H9 (cell line): ENCODE measurements at regions not wholly inside any gene's neighbourhood (a gene's known extent, or its start where the extent isn't known, plus 50 kb on each side); places are given as distances from the start of the nearest gene placed in this dataset.
A peak's percentile ranks its signal among the peaks of the same experiment; 100 is the strongest.

ENCODE experiments used
- DNase-seq: peaks from one replicate; pipeline ENCODE4 v3.0.0-alpha.2; 2017
- H2AFZ ChIP-seq: one replicate; pipeline ENCODE4 v1.6.1; 2013; ENCODE audit warnings: mild to moderate bottlenecking, low read length, control low read depth, moderate library complexity
- H2AK5ac ChIP-seq: 2 replicates; pipeline ENCODE4 v1.6.1; 2013; ENCODE audit warnings: low read length, control low read depth, mixed read lengths; ENCODE audit not compliant: insufficient read length
- H2BK120ac ChIP-seq: one replicate; pipeline ENCODE4 v1.6.1; 2013; ENCODE audit warnings: low read depth, mild to moderate bottlenecking, low read length, control low read depth, inconsistent platforms; ENCODE audit not compliant: poor library complexity, severe bottlenecking
- H2BK12ac ChIP-seq: 2 replicates; pipeline ENCODE4 v1.6.1; 2013; ENCODE audit warnings: low read length, control low read depth, mixed read lengths, low read depth; ENCODE audit not compliant: insufficient read length
- H2BK15ac ChIP-seq: 2 replicates; pipeline ENCODE4 v1.6.1; 2013; ENCODE audit warnings: low read depth, low read length, control low read depth
- H2BK20ac ChIP-seq: one replicate; pipeline ENCODE4 v1.6.1; 2013; ENCODE audit warnings: low read depth, mild to moderate bottlenecking, low read length, control low read depth, inconsistent platforms; ENCODE audit not compliant: poor library complexity, severe bottlenecking
- H2BK5ac ChIP-seq: 2 replicates; pipeline ENCODE4 v1.6.1; 2013; ENCODE audit warnings: low read length, control low read depth, mixed read lengths; ENCODE audit not compliant: insufficient read length
- H3K14ac ChIP-seq: 2 replicates; pipeline ENCODE4 v1.6.1; 2013; ENCODE audit warnings: low read length, control low read depth; ENCODE audit not compliant: insufficient read depth
- H3K18ac ChIP-seq: 2 replicates; pipeline ENCODE4 v1.6.1; 2013; ENCODE audit warnings: low read depth, mild to moderate bottlenecking, mixed read lengths, low read length, control low read depth; ENCODE audit not compliant: insufficient read length
- H3K23ac ChIP-seq: 2 replicates; pipeline ENCODE4 v1.6.1; 2013; ENCODE audit warnings: low read length, control low read depth, mixed read lengths, low read depth; ENCODE audit not compliant: insufficient read length
- H3K23me2 ChIP-seq: 2 replicates; pipeline ENCODE4 v1.6.1; 2013; ENCODE audit warnings: low read depth, mild to moderate bottlenecking, mixed read lengths, low read length, control low read depth; ENCODE audit not compliant: insufficient read length, poor library complexity, severe bottlenecking
- H3K27ac ChIP-seq: 2 replicates; pipeline ENCODE4 v1.5.1; 2013; ENCODE audit warnings: low read length, control low read depth, mixed read lengths, low read depth; ENCODE audit not compliant: insufficient read length
- H3K27me3 ChIP-seq: 2 replicates; pipeline ENCODE4 v1.6.1; 2013; ENCODE audit warnings: low read length, control low read depth, inconsistent platforms; ENCODE audit not compliant: insufficient read depth
- H3K4ac ChIP-seq: 2 replicates; pipeline ENCODE4 v1.6.1; 2013; ENCODE audit warnings: low read depth, mild to moderate bottlenecking, control low read depth, inconsistent platforms, low read length, moderate library complexity
- H3K4me1 ChIP-seq: 2 replicates; pipeline ENCODE4 v1.6.1; 2013; ENCODE audit warnings: low read length, control low read depth, inconsistent platforms; ENCODE audit not compliant: insufficient read depth
- H3K4me2 ChIP-seq: 2 replicates; pipeline ENCODE4 v1.6.1; 2013; ENCODE audit warnings: low read length, control low read depth, mixed read lengths; ENCODE audit not compliant: insufficient read length, insufficient read depth
- H3K56ac ChIP-seq: 2 replicates; pipeline ENCODE4 v1.6.1; 2013; ENCODE audit warnings: low read depth, mild to moderate bottlenecking, mixed read lengths, low read length, control low read depth; ENCODE audit not compliant: insufficient read length
- H3K79me1 ChIP-seq: 2 replicates; pipeline ENCODE4 v1.6.1; 2013; ENCODE audit warnings: low read depth, mild to moderate bottlenecking, moderate library complexity, low read length, control low read depth, inconsistent platforms; ENCODE audit not compliant: insufficient read depth, poor library complexity, severe bottlenecking
- H3K79me2 ChIP-seq: 2 replicates; pipeline ENCODE4 v1.6.1; 2013; ENCODE audit warnings: low read length, control low read depth, inconsistent platforms; ENCODE audit not compliant: insufficient read depth
- H3K9ac ChIP-seq: 2 replicates; pipeline ENCODE4 v1.6.1; 2013; ENCODE audit warnings: low read length, control low read depth, mixed read lengths; ENCODE audit not compliant: insufficient read length; ENCODE audit errors: extremely low read depth
- H3K9me3 ChIP-seq: one replicate; pipeline ENCODE4 v1.6.1; 2013; ENCODE audit warnings: low read depth, low read length, inconsistent platforms; ENCODE audit not compliant: control insufficient read depth
- H3T11ph ChIP-seq: one replicate; pipeline ENCODE4 v1.6.1; 2013; ENCODE audit warnings: mild to moderate bottlenecking, low read length, control low read depth, inconsistent platforms
- H4K20me1 ChIP-seq: one replicate; pipeline ENCODE4 v1.6.1; 2013; ENCODE audit not compliant: control insufficient read depth, insufficient read length, insufficient read depth
- H4K5ac ChIP-seq: 2 replicates; pipeline ENCODE4 v1.6.1; 2013; ENCODE audit warnings: low read depth, mild to moderate bottlenecking, mixed read lengths, low read length, control low read depth; ENCODE audit not compliant: insufficient read length
- H4K8ac ChIP-seq: replicated peaks from 2 replicates; pipeline ENCODE4 v1.6.1; 2013; ENCODE audit warnings: low read length, control low read depth, mixed read lengths, low read depth; ENCODE audit not compliant: insufficient read length
- H4K91ac ChIP-seq: 2 replicates; pipeline ENCODE4 v1.6.1; 2013; ENCODE audit warnings: low read depth, mild to moderate bottlenecking, moderate library complexity, mixed read lengths, low read length, control low read depth; ENCODE audit not compliant: insufficient read length
- H3K27ac Mint-ChIP-seq, 3 experiments: 2 replicates in 2 of 3; 3 replicates in 1 of 3; pipeline ENCODE4 v1.8.0; 2020 to 2021; ENCODE audit warnings: mixed read lengths in 3 of 3, mild to moderate bottlenecking in 1 of 3, moderate library complexity in 1 of 3
- H3K27me3 Mint-ChIP-seq: 2 replicates; pipeline ENCODE4 v1.8.0; 2021; ENCODE audit warnings: low read depth, mild to moderate bottlenecking, moderate library complexity, mixed read lengths
- H3K36me3 Mint-ChIP-seq, 3 experiments: 2 replicates in 2 of 3; 3 replicates in 1 of 3; pipeline ENCODE4 v1.8.0; 2020 to 2021; ENCODE audit warnings: low read depth in 3 of 3, mixed read lengths in 3 of 3; ENCODE audit not compliant: insufficient read depth in 1 of 3
- H3K4me1 Mint-ChIP-seq, 2 experiments: 2 replicates each; pipeline ENCODE4 v1.8.0; 2020; ENCODE audit warnings: mixed read lengths in 2 of 2
- H3K4me3 Mint-ChIP-seq, 2 experiments: 2 replicates in 1 of 2; 3 replicates in 1 of 2; pipeline ENCODE4 v1.8.0; 2020 to 2021; ENCODE audit warnings: mild to moderate bottlenecking in 2 of 2, mixed read lengths in 2 of 2, moderate library complexity in 1 of 2
- H3K9me3 Mint-ChIP-seq, 2 experiments: 2 replicates in 1 of 2; 3 replicates in 1 of 2; pipeline ENCODE4 v1.8.0; 2020; ENCODE audit warnings: mild to moderate bottlenecking in 2 of 2, mixed read lengths in 2 of 2, moderate library complexity in 1 of 2
- CTCF ChIP-seq: fragments of 200-600 bp; sonication (generic); conservative IDR thresholded peaks from 3 replicates; pipeline ENCODE4 v1.8.0; 2021; ENCODE audit warnings: antibody characterized with exemption, mild to moderate bottlenecking
- WGBS: extraction: QIAGEN DNeasy Blood & Tissue Kit; methylation state at CpG from one replicate; pipeline ENCODE4 v1.1.7; 2013; ENCODE audit warnings: missing lambda C conversion rate, low lambda C conversion rate, mixed read lengths; ENCODE audit not compliant: insufficient read length; ENCODE audit errors: extremely low coverage; 5-methylcytosine and 5-hydroxymethylcytosine counted together

DNA sequence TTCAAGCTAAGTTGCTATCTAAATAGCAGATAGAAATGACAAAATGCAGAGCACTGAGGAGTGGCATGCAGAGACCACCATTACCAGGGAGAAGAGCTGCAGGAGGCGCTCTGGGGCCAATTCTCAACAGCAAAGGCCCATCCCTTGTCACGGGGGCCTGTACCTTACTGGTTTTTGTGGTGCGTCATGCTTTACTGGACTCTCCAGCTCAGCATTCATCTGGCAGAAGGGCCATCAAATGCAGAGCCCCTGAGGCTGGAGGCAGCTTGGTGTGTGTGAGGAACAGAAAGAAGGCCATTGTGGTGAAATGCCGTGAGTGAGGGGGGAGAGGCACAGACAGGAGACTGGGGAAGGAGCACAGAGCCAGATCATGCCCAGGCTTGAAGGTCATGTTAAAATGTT, 56.5 kb upstream of the NAV2 start:
- no peak overlapping the region for H2AFZ ChIP-seq
- no peak overlapping the region for H3K4ac ChIP-seq

More for the DNA sequence above, 56.5 kb upstream of the NAV2 start:
- H3K18ac ChIP-seq: peak overlapping the region; percentile 51
- Mint-ChIP-seq H3K27me3 (peaks cover 3% of the 10 kb centered on the region), H3K4me3 (no peak overlapping the region), H3K36me3 (no peaks in the 10 kb centered on the region), H3K4me1 (peaks cover 2 to 8% of the 10 kb centered on the region in 2 experiments; a peak in 2 of 4 replicates), H3K9me3 (peaks cover 0 to 3% of the 10 kb centered on the region in 2 experiments; a peak in 2 of 5 replicates), H3K27ac (peak overlapping the region in 1 of 3 experiments; percentile 65; a peak in 2 of 7 replicates)
- H3K27me3 ChIP-seq: no peaks in the 10 kb centered on the region
- H4K5ac ChIP-seq: no peak overlapping the region
- no peak overlapping the region for H3K4me2 ChIP-seq
- no peak overlapping the region for H3K56ac ChIP-seq
- no peak overlapping the region for H3K27ac ChIP-seq
- no peak overlapping the region for H2BK12ac ChIP-seq
- WGBS: no CpG with 5 or more reads among the region's 4 CpGs
- no peak for DNase-seq
- no peak overlapping the region for H2BK5ac ChIP-seq
- H4K91ac ChIP-seq: no peak overlapping the region
- H3K23me2 ChIP-seq: no peaks in the 10 kb centered on the region
- no peak overlapping the region for H3K9ac ChIP-seq
- no peak overlapping the region for H2BK15ac ChIP-seq
- H3K79me2 ChIP-seq: no peaks in the 10 kb centered on the region
- no peak overlapping the region for H3T11ph ChIP-seq
- H2BK20ac ChIP-seq: no peak overlapping the region
- no peaks in the 10 kb centered on the region for H3K9me3 ChIP-seq
- no peak overlapping the region for H2BK120ac ChIP-seq
- H3K14ac ChIP-seq: no peak overlapping the region
- peak; percentile 39; the same call in 1 of the 3 replicates for TF ChIP-seq CTCF
- H3K4me1 ChIP-seq: 0 out of 2 replicates have a peak, but pooled peaks cover 2% of the 10 kb centered on the region
- H4K8ac ChIP-seq: no peak overlapping the region
- no peak overlapping the region for H3K23ac ChIP-seq
- no peaks in the 10 kb centered on the region for H3K79me1 ChIP-seq
- no peak overlapping the region for H2AK5ac ChIP-seq
- H4K20me1 ChIP-seq: no peaks in the 10 kb centered on the region
